Stomach (tissue), 4 donors: ENCODE measurements at regions not wholly inside any gene's neighbourhood (a gene's known extent, or its start where the extent isn't known, plus 50 kb on each side); places are given as distances from the start of the nearest gene placed in this dataset.

Experiments
- EP300 ChIP-seq: sonication (generic); formaldehyde crosslinking; IDR thresholded peaks from one replicate; pipeline ENCODE4 v1.6.1; 2017; ENCODE audit warnings: antibody characterized with exemption
- POLR2A ChIP-seq, 4 donors: fragments of 450-650 bp; IDR thresholded peaks; one replicate each; pipeline ENCODE4 v1.6.1; 2016; ENCODE audit warnings: antibody characterized with exemption in 4 of 4, control low read depth in 2 of 4, mild to moderate bottlenecking in 1 of 4, moderate library complexity in 1 of 4
- POLR2AphosphoS5 ChIP-seq, 3 donors: sonication (generic); formaldehyde crosslinking; IDR thresholded peaks; one replicate each; pipeline ENCODE4 v1.6.1; 2016; ENCODE audit warnings: antibody characterized with exemption in 3 of 3
- TF ChIP-seq, protein P1 (sequence below), 7 experiments: fragments of 450-650 bp in 4 of 7; fragments of 200-600 bp in 3 of 7; sonication (generic) in 3 of 7; IDR thresholded peaks; one replicate each; pipeline ENCODE4 v1.5.1; 2016 to 2019; ENCODE audit warnings: antibody characterized with exemption in 7 of 7, control low read depth in 2 of 7, mild to moderate bottlenecking in 1 of 7

DNA sequence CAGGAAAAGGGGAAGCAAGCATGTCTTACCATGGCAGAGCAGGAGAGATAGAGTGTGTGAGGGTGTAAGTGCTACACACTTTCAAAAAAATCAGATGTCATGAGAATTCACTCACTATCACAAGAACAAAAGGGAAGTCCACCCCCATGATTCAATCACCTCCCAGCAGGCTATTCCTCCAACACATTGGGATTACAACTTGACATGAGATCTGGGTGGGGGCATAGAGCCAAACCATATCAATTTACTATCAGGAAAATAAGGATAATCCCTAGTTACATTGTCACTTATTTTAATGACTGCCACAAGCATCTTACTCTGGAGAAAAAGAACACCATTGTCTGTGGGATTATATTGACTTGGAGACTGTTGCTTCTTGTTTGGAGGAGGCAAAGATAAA is 66.1 kb upstream of the VANGL1 start:
- TF ChIP-seq, protein P1, sequence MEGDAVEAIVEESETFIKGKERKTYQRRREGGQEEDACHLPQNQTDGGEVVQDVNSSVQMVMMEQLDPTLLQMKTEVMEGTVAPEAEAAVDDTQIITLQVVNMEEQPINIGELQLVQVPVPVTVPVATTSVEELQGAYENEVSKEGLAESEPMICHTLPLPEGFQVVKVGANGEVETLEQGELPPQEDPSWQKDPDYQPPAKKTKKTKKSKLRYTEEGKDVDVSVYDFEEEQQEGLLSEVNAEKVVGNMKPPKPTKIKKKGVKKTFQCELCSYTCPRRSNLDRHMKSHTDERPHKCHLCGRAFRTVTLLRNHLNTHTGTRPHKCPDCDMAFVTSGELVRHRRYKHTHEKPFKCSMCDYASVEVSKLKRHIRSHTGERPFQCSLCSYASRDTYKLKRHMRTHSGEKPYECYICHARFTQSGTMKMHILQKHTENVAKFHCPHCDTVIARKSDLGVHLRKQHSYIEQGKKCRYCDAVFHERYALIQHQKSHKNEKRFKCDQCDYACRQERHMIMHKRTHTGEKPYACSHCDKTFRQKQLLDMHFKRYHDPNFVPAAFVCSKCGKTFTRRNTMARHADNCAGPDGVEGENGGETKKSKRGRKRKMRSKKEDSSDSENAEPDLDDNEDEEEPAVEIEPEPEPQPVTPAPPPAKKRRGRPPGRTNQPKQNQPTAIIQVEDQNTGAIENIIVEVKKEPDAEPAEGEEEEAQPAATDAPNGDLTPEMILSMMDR (IDR thresholded peaks at IDR 0.05) = no peak
- no peak for TF ChIP-seq POLR2AphosphoS5 (IDR thresholded peaks at IDR 0.05)
- TF ChIP-seq POLR2A (IDR thresholded peaks at IDR 0.05) = no peak
- no peak for TF ChIP-seq EP300
